ENCODE measurements at regions not wholly inside any gene's neighbourhood (a gene's known extent, or its start where the extent isn't known, plus 50 kb on each side); places are given as distances from the start of the nearest gene placed in this dataset.

- Histone ChIP-seq H3K27me3 (replicated peaks in 1 of 4; ENCODE audit: control insufficient read depth in 3 of 4, extremely low read depth in 1 of 4, insufficient read depth in 3 of 4, low read length in 3 of 4) (no peaks in the 10 kb centered on the region), H3K4me2 (ENCODE audit: insufficient read depth in 1 of 2, low read depth in 2 of 2, low read length in 2 of 2) (no peak overlapping the region), H3K56ac (replicated peaks; ENCODE audit: insufficient read length, low read depth, low read length) (no peak overlapping the region), H2BK12ac (ENCODE audit: low read depth, low read length) (no peak overlapping the region), H3K36me3 (ENCODE audit: control insufficient read depth in 2 of 4, insufficient read depth in 4 of 4, low read length in 3 of 4) (no peaks in the 10 kb centered on the region), H4K91ac (replicated peaks; ENCODE audit: insufficient read length, low read length) (no peak overlapping the region), H2BK120ac (replicated peaks; ENCODE audit: low read depth, low read length) (no peak overlapping the region), H4K8ac (ENCODE audit: extremely low read depth, insufficient read depth, low read length) (no peak overlapping the region), H2AFZ (ENCODE audit: low read length) (no peak overlapping the region), H2BK5ac (ENCODE audit: low read depth, low read length) (no peak overlapping the region), H3K79me2 (ENCODE audit: control insufficient read depth in 1 of 2, insufficient read depth in 2 of 2, low read length in 2 of 2) (no peaks in the 10 kb centered on the region), H3K9ac (replicated peaks in 1 of 4; ENCODE audit: extremely low read depth in 1 of 4, low read depth in 3 of 4, low read length in 3 of 4) (no peak overlapping the region), H2BK15ac (ENCODE audit: low read length) (no peak overlapping the region), H3K27ac (ENCODE audit: low read depth, low read length) (no peak overlapping the region), H3K23ac (ENCODE audit: insufficient read length) (no peak overlapping the region), H3K4ac (replicated peaks; ENCODE audit: insufficient read length, low read depth, low read length) (no peak overlapping the region), H3K14ac (ENCODE audit: insufficient read length) (no peak overlapping the region), H3K9me3 (ENCODE audit: insufficient read depth in 2 of 2, low read depth in 1 of 2, low read length in 1 of 2) (no peaks in the 10 kb centered on the region), H3K4me1 (replicated peaks in 1 of 4; ENCODE audit: control insufficient read depth in 3 of 4, insufficient read depth in 4 of 4, low read length in 3 of 4) (peaks cover 3 to 5% (median 3%) of the 10 kb centered on the region in 4 experiments; a peak in 6 of 7 replicates), H3K4me3 (ENCODE audit: extremely low read depth in 1 of 4, insufficient read depth in 2 of 4, low read depth in 3 of 4, low read length in 4 of 4) (no peak overlapping the region), H3K23me2 (ENCODE audit: low read depth, low read length) (no peaks in the 10 kb centered on the region), H4K20me1 (replicated peaks in 1 of 2; ENCODE audit: control insufficient read depth in 1 of 2, insufficient read depth in 2 of 2, low read length in 2 of 2) (no peaks in the 10 kb centered on the region), H2BK20ac (ENCODE audit: low read length) (no peak overlapping the region), H3K18ac (ENCODE audit: extremely low read depth, low read length) (no peak overlapping the region), H2AK5ac (ENCODE audit: low read depth, low read length) (no peak overlapping the region), H4K5ac (ENCODE audit: insufficient read length, low read depth, low read length) (no peak overlapping the region), H3K79me1 (ENCODE audit: low read depth, low read length) (no peaks in the 10 kb centered on the region)
- ChIA-PET POLR2A (ENCODE audit: partially characterized antibody) (no interaction called here), CTCF (ENCODE audit: partially characterized antibody) (interaction anchor here (0.9 to 1.0 kb wide), 2 partner anchors 12 to 39 kb away, joined by 3 to 4 read pairs; no protein-coding TSS in a partner anchor)
- TF ChIP-seq TEAD4 (IDR thresholded peaks at IDR 0.05; ENCODE audit: low read depth, low read length) (peak; percentile 71), PHF8 (conservative IDR thresholded peaks at IDR 0.05; ENCODE audit: low read depth, low read length) (no peak), SIX5 (IDR thresholded peaks at IDR 0.05; ENCODE audit: low read depth, low read length) (no peak), SP1 (IDR thresholded peaks at IDR 0.05; ENCODE audit: low read depth, low read length) (no peak), CTBP2 (IDR thresholded peaks at IDR 0.05; ENCODE audit: borderline replicate concordance, insufficient read depth, insufficient read length, low read length) (no peak), BRCA1 (IDR thresholded peaks at IDR 0.05; ENCODE audit: low read depth, low read length) (no peak)
- DNase-seq (ENCODE audit: low read depth in 1 of 2, low spot score in 2 of 2): peak in 1 of 2 experiments; percentile 19
- WGBS, 2 experiments (ENCODE audit: extremely low coverage in 1 of 2, insufficient coverage in 1 of 2, insufficient read length in 1 of 2, insufficient replicate concordance in 2 of 2, low coverage in 1 of 2, low lambda C conversion rate in 2 of 2, missing lambda C conversion rate in 1 of 2): 17% methylated on average over 1 of the region's 1 CpG; no CpG with 5 or more reads in 1 of the 2 experiments
- FAIRE-seq: peak; percentile 79
Observed at GRCh38 chr5:25020454-25020853, 375.7 kb upstream of the CDH10 start.

Measured in H1 (cell line).